ENCODE measurements at regions not wholly inside any gene's neighbourhood (a gene's known extent, or its start where the extent isn't known, plus 50 kb on each side); places are given as distances from the start of the nearest gene placed in this dataset.

DNA sequence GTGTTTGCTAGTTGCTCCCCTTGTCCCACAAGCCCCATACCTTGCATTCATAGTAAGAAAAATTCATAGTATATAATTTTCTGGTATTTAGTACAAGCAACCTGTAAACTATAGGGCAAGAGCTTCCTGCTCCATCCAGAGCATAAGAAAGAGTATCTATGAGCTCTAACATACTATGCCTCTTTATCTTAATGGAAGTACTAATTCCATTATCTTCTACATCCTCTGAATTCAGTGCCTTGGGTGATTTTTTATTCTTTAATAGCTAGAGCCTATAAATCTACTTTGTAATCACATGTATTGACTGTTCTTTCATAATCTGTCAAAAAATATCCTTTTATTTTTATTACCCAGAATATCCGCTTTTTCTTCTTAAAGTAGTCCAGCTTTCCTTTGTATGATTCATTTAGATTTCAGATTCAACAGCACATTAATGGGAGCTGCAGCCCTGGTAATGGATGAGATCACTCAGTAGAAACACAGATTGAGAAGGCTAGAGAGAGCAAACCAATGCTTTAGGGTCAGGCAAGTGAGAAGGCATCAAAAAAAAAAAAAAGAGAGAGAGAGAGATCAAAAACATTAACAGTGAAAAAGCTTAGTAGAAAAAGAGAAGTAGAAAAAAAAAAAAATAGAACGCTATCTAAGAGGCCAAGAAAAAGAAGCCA lies 511.5 kb upstream of the NAALADL2 start:
- H3K4me3 ChIP-seq (ENCODE audit: low read length in 3 of 3) = no peak overlapping the region
- H3K36me3 ChIP-seq (ENCODE audit: control insufficient read depth in 2 of 3, insufficient read depth in 3 of 3, low read length in 3 of 3) = no peaks in the 10 kb centered on the region
- H3K4me1 ChIP-seq (ENCODE audit: control insufficient read depth in 2 of 3, insufficient read depth in 2 of 3, low read depth in 1 of 3, low read length in 3 of 3) = no peaks in the 10 kb centered on the region
- no peak for DNase-seq
- FAIRE-seq = no peak
- TF ChIP-seq CTCF (IDR thresholded peaks at IDR 0.05; ENCODE audit: borderline replicate concordance, extremely low read depth, insufficient read depth) = no peak
- intact Hi-C loops (cut with DNase I) = no loop called here
- H3K9me3 ChIP-seq (ENCODE audit: control insufficient read depth in 2 of 3, insufficient read depth in 1 of 3, low read length in 3 of 3) = peaks cover 0 to 4% (median 0%) of the 10 kb centered on the region in 3 donors
- H3K27ac ChIP-seq (ENCODE audit: low read depth in 2 of 2, low read length in 2 of 2) = no peak overlapping the region
- no peak overlapping the region for H3K9ac ChIP-seq (ENCODE audit: low read length in 3 of 3)
- no peaks in the 10 kb centered on the region for H3K27me3 ChIP-seq (ENCODE audit: control insufficient read depth, insufficient read depth, low read length)

DNA sequence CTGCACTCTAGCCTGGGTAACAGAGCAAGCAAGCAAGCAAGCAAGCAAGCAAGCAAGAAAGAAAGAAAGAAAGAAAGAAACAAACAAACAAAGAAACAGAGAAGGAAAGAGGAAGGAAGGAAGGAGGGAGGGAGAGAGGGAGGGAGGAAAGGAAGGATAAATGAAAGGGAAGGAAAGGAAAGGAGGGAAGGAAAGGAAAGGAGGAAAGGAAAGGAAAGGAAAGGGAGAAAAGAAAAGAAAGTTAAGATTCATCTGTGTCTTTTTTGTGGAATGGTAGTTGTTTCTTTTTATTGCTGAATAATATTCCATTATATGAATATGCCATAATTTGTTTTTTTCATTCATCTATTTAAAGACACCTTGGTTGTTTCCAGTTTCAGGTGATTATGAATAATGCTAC lies 506.9 kb upstream of the NAALADL2 start:
- no peaks in the 10 kb centered on the region for H3K4me1 ChIP-seq (ENCODE audit: control insufficient read depth in 2 of 3, insufficient read depth in 2 of 3, low read depth in 1 of 3, low read length in 3 of 3)
- no peak overlapping the region for H3K9ac ChIP-seq (ENCODE audit: low read length in 3 of 3)
- DNase-seq = no peak
- H3K9me3 ChIP-seq (ENCODE audit: control insufficient read depth in 2 of 3, insufficient read depth in 1 of 3, low read length in 3 of 3) = peaks cover 0 to 4% (median 0%) of the 10 kb centered on the region in 3 donors
- no peaks in the 10 kb centered on the region for H3K27me3 ChIP-seq (ENCODE audit: control insufficient read depth, insufficient read depth, low read length)
- FAIRE-seq = no peak
- no peak overlapping the region for H3K4me3 ChIP-seq (ENCODE audit: low read length in 3 of 3)
- no peaks in the 10 kb centered on the region for H3K36me3 ChIP-seq (ENCODE audit: control insufficient read depth in 2 of 3, insufficient read depth in 3 of 3, low read length in 3 of 3)
- TF ChIP-seq CTCF (IDR thresholded peaks at IDR 0.05; ENCODE audit: borderline replicate concordance, extremely low read depth, insufficient read depth) = no peak
- H3K27ac ChIP-seq (ENCODE audit: low read depth in 2 of 2, low read length in 2 of 2) = no peak overlapping the region
- intact Hi-C loops (cut with DNase I) = no loop called here

DNA sequence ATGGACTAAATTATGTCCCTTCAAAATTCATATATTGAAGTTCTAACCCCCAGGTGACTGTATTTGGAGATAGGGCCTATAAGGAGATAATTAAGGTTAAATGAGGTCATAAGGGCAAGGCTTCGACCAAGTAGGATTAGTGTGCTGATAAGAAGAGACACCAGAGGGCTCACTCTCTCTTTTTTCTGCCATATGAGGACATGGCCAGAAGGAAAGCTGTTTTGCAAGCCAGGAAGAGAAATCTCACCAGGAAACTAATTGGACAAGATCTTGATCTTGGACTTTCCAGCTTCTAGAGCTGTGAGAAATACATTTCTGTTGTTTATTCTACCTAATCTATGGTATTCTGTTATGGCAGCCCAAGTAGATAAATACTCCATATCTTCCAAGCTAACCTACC lies 503.6 kb upstream of the NAALADL2 start:
- no peak overlapping the region for H3K4me3 ChIP-seq (ENCODE audit: low read length in 3 of 3)
- no peaks in the 10 kb centered on the region for H3K27me3 ChIP-seq (ENCODE audit: control insufficient read depth, insufficient read depth, low read length)
- H3K27ac ChIP-seq (ENCODE audit: low read depth in 2 of 2, low read length in 2 of 2) = no peak overlapping the region
- no peaks in the 10 kb centered on the region for H3K4me1 ChIP-seq (ENCODE audit: control insufficient read depth in 2 of 3, insufficient read depth in 2 of 3, low read depth in 1 of 3, low read length in 3 of 3)
- no peak for FAIRE-seq
- peak in 1 of 5 donors; percentile 7 for DNase-seq
- no peaks in the 10 kb centered on the region for H3K36me3 ChIP-seq (ENCODE audit: control insufficient read depth in 2 of 3, insufficient read depth in 3 of 3, low read length in 3 of 3)
- no peak overlapping the region for H3K9ac ChIP-seq (ENCODE audit: low read length in 3 of 3)
- no peak for TF ChIP-seq CTCF (IDR thresholded peaks at IDR 0.05; ENCODE audit: borderline replicate concordance, extremely low read depth, insufficient read depth)
- intact Hi-C loops (cut with DNase I) = no loop called here
- H3K9me3 ChIP-seq (ENCODE audit: control insufficient read depth in 2 of 3, insufficient read depth in 1 of 3, low read length in 3 of 3) = no peaks in the 10 kb centered on the region

GRCh38 chr3:174356596-174356995 lies 502.5 kb upstream of the NAALADL2 start:
- intact Hi-C loops (cut with DNase I) = no loop called here
- no peak for TF ChIP-seq CTCF (IDR thresholded peaks at IDR 0.05; ENCODE audit: borderline replicate concordance, extremely low read depth, insufficient read depth)
- no peaks in the 10 kb centered on the region for H3K36me3 ChIP-seq (ENCODE audit: control insufficient read depth in 2 of 3, insufficient read depth in 3 of 3, low read length in 3 of 3)
- H3K9me3 ChIP-seq (ENCODE audit: control insufficient read depth in 2 of 3, insufficient read depth in 1 of 3, low read length in 3 of 3) = no peaks in the 10 kb centered on the region
- no peak for FAIRE-seq
- H3K27ac ChIP-seq (ENCODE audit: low read depth in 2 of 2, low read length in 2 of 2) = no peak overlapping the region
- H3K4me1 ChIP-seq (ENCODE audit: control insufficient read depth in 2 of 3, insufficient read depth in 2 of 3, low read depth in 1 of 3, low read length in 3 of 3) = no peaks in the 10 kb centered on the region
- no peak overlapping the region for H3K4me3 ChIP-seq (ENCODE audit: low read length in 3 of 3)
- no peak for DNase-seq
- no peak overlapping the region for H3K9ac ChIP-seq (ENCODE audit: low read length in 3 of 3)
- no peaks in the 10 kb centered on the region for H3K27me3 ChIP-seq (ENCODE audit: control insufficient read depth, insufficient read depth, low read length)

Measured in kidney (tissue), 13 donors.